NOMO-1 (cell line): ENCODE measurements at regions not wholly inside any gene's neighbourhood (a gene's known extent, or its start where the extent isn't known, plus 50 kb on each side); places are given as distances from the start of the nearest gene placed in this dataset.
"Not testable (repeated sequence)": the region's sequence is repeated elsewhere in the genome, so short reads cannot be mapped to it uniquely, and the experiment has no call there.

Experiments
- DNase-seq, 2 experiments: peaks; one replicate each; lab custom pipeline; 2025; ENCODE audit not compliant: unreplicated experiment in 2 of 2; lab: John Stamatoyannopoulos, UW

GRCh38 chr6:168915855-168916254, 337.8 kb downstream of the THBS2 start:
- DNase-seq: no peak

- no peak for DNase-seq
These were observed 338.4 kb downstream of the THBS2 start for GRCh38 chr6:168915242-168915641.

DNA sequence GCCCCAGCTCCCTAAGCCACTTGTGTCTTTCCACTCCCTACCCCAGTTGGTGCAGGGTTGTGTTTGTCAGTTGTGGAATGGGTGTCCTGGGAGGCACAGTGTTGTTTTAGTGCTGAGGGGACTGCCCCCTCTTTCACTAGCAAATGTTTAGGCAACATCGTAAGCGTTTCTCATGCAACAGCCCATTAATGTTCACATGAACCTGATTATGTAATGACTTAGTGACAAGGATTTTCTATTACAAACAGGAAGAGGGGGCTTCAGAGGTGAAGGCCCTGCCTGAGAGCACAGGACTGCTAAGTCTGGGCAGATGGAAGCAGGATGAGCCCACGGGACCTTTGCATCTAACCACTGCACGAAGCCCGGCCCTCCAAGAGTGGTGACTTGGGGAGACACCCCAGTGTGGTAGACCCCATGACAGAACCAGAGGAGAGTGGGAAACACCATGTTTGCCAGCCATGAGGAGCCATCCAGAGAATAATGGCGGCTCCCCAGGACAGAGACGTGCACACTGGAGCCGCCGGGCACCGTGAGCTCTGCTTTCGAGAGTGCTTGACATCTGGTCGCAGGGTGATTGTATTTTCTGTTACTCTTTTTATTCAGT, 339.7 kb downstream of the THBS2 start:
- DNase-seq: no peak

GRCh38 chr6:168913231-168913865, 340.3 kb downstream of the THBS2 start:
- DNase-seq: not testable (repeated sequence)

GRCh38 chr6:168909288-168909687, 344.4 kb downstream of the THBS2 start:
- DNase-seq: no peak

- no peak for DNase-seq
These were observed 344.8 kb downstream of the THBS2 start for GRCh38 chr6:168908887-168909286.

GRCh38 chr6:168908166-168908565, 345.5 kb downstream of the THBS2 start:
- DNase-seq: no peak

- DNase-seq: no peak
These were observed 347.3 kb downstream of the THBS2 start for GRCh38 chr6:168906391-168906790.

GRCh38 chr6:168905451-168906090, 348.1 kb downstream of the THBS2 start:
- DNase-seq: peak in 1 of 2 experiments; percentile 7

- no peak for DNase-seq
These were observed 349.9 kb downstream of the THBS2 start for GRCh38 chr6:168903613-168904345.

DNA sequence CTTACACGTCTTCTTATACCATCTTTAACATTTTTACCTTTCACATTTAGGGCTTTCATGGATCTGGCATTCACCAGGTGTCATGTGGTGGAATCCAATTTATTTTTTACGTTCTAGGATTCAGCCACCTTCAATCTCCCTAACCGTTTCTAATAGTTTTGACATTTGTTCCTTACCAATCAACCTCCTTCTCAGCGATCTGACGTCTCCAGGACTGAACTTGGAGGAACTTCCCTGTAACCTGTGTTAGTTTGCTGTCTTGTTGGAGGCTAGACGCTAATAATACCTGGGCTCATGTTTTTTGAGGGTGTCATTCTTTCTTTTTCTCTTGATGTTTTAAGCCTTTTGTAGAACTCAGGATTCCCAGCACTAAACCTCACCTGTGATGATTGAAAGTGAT, 351.6 kb downstream of the THBS2 start:
- no peak for DNase-seq

DNA sequence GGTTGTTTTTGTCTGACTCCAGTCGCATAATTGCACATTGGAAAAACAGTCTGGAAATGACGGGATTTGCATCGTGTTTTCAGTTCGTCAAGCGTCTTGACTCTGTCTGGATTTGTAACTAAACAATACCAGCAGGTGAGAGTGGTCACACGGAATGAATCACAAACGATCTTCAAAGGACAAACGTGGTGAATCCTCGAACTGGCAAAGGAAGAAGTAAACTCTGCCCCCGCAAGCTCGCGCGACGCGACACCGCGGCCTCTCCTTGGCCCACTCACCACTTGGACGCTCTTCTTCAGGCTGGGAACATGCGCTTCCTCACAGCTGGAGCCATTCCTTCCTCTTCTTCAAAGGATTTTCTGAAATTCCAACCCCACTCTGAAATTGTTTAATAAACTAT, 352.6 kb downstream of the THBS2 start:
- DNase-seq: no peak

DNA sequence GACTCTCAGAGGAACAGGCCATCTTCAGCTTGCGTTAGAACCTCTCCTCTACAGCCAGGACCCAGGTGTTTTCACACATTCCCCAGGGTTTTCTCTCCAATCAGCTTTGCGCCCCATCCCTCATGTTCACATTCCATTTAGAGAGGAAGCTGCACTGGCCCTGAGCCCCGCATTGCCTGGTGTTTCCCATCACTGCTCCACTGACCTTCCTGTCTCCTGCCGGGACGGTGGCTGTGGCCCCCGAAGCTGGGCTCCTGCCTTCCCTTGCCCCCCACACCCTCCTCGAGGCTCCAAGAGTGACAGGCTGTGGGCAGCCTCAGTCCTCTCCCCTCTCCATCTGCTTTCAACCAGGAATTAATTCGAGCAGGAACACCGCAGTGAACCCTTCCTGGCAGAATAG, 357.3 kb downstream of the THBS2 start:
- no peak for DNase-seq

- peak; percentile 72 to 73 for DNase-seq
These were observed 358.4 kb downstream of the THBS2 start for GRCh38 chr6:168895102-168895812.

- DNase-seq: no peak
These were observed 361.6 kb downstream of the THBS2 start for GRCh38 chr6:168892031-168892430.

DNA sequence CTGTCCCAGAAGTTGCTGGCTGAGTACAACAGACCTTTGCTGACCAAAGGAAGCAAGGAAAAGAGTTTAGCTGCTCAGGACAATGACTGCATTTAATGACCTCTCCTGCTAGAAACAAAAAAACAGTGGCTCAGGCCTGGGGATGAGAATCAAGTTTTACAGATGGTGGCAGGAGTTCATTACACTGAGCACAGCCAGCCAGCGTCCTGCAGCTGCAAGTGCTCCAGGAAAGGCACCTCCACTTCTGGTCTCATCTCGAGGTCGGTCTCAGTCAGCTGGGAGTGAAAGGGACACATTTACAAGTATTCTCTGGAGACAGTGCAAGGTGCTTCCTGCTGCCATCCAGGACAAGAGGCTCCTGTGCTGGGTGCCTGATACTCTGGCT, 362.7 kb downstream of the THBS2 start:
- DNase-seq: no peak

- DNase-seq: no peak
These were observed 363.2 kb downstream of the THBS2 start for GRCh38 chr6:168890306-168890980.

GRCh38 chr6:168888786-168889345, 364.8 kb downstream of the THBS2 start:
- DNase-seq: no peak

DNA sequence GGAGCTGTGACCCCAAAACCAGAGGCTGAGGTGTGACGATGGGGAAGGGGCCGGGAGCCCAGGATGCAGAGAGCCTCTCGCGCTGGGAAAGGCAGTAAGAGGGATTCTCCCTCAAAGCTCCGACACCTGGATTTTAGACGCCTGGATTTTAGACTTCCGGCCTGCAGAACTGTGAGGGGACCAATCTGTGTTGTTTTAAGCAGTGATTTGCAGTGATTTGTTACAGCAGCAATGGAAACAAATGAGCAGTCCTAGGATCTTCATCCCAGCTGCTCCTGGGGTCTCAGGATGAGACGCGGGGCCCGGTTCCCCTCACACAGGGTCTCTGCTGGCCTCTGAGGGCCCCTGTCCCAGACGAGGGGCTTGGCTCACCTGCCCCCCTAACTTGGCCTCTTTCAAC, 365.5 kb downstream of the THBS2 start:
- no peak for DNase-seq

DNA sequence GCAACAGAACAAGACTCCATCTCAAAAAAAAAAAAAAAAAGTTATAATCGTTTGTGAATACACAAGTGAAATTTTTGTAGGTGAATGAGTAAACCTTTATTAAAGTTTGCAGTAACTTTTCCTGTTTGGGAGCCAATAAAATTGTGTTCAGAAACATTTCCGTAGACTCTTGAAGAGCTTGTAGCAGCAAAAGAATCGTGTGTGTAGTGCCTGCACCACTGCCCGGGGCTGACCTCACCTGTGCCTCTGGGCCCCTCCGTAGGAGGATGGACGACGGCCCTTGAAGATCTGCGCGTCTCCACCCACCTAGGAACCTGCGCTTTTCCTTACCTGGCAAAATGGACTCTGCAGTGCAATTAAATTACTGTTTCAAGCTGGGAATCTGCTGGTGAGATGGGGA, 366.0 kb downstream of the THBS2 start:
- no peak for DNase-seq
